NB4 (cell line): ENCODE measurements at regions not wholly inside any gene's neighbourhood (a gene's known extent, or its start where the extent isn't known, plus 50 kb on each side); places are given as distances from the start of the nearest gene placed in this dataset.
"Not testable (repeated sequence)": the region's sequence is repeated elsewhere in the genome, so short reads cannot be mapped to it uniquely, and the experiment has no call there.

Experiments used
- DNase-seq: peaks from one replicate; pipeline ENCODE4 v3.0.0; 2010; ENCODE audit warnings: low read depth
- H3K4me3 ChIP-seq: one replicate; pipeline ENCODE4 v1.5.1; 2011; ENCODE audit warnings: mild to moderate bottlenecking, low read depth, low read length, moderate library complexity
- MYC ChIP-seq: IDR thresholded peaks from 2 replicates; pipeline ENCODE4 v1.6.1; 2011; ENCODE audit warnings: low read depth, low read length
- POLR2A ChIP-seq: IDR thresholded peaks from 2 replicates; pipeline ENCODE4 v1.6.1; 2011; ENCODE audit warnings: mild to moderate bottlenecking; ENCODE audit not compliant: insufficient read length; ENCODE audit errors: extremely low read depth
- TF ChIP-seq, protein P1 (sequence below): IDR thresholded peaks from one replicate; pipeline ENCODE4 v1.5.1; 2012; ENCODE audit warnings: low read depth, low read length
- TF ChIP-seq, protein P2 (sequence below): IDR thresholded peaks from 2 replicates; pipeline ENCODE4 v1.6.1; 2011; ENCODE audit warnings: low read depth, low read length

GRCh38 chr1:78301141-78301540 is 189.6 kb upstream of the PTGFR start:
- no peak overlapping the region for H3K4me3 ChIP-seq
- TF ChIP-seq MYC (no peak), POLR2A (no peak)
- TF ChIP-seq, protein P1, sequence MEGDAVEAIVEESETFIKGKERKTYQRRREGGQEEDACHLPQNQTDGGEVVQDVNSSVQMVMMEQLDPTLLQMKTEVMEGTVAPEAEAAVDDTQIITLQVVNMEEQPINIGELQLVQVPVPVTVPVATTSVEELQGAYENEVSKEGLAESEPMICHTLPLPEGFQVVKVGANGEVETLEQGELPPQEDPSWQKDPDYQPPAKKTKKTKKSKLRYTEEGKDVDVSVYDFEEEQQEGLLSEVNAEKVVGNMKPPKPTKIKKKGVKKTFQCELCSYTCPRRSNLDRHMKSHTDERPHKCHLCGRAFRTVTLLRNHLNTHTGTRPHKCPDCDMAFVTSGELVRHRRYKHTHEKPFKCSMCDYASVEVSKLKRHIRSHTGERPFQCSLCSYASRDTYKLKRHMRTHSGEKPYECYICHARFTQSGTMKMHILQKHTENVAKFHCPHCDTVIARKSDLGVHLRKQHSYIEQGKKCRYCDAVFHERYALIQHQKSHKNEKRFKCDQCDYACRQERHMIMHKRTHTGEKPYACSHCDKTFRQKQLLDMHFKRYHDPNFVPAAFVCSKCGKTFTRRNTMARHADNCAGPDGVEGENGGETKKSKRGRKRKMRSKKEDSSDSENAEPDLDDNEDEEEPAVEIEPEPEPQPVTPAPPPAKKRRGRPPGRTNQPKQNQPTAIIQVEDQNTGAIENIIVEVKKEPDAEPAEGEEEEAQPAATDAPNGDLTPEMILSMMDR: no peak
- TF ChIP-seq, protein P2, sequence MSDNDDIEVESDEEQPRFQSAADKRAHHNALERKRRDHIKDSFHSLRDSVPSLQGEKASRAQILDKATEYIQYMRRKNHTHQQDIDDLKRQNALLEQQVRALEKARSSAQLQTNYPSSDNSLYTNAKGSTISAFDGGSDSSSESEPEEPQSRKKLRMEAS: no peak
- no peak for DNase-seq

DNA sequence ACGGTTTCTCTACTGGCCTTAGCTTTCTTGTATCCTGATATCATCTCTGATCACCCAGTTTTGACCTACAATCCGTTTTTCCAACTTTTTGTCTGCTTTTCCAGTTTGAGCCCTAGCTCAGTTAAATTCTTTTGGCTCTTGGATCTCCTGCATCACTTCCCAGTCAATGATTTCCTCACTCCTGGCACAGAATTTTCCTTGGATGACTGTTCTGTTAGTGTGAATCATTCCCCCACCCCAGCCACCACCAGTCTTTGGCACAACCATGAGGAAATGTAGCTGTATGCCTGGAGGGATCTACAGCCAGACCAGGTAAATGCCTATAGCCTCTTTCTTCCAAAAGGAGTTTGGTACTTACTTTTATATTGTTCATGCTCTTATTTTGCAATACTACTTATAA is 187.2 kb upstream of the PTGFR start:
- no peak for TF ChIP-seq MYC
- TF ChIP-seq, protein P2: no peak
- TF ChIP-seq, protein P1: no peak
- no peak for DNase-seq
- no peak overlapping the region for H3K4me3 ChIP-seq

GRCh38 chr1:78304341-78304740 is 186.4 kb upstream of the PTGFR start:
- no peak overlapping the region for H3K4me3 ChIP-seq
- DNase-seq: no peak
- TF ChIP-seq POLR2A (no peak), MYC (no peak)
- TF ChIP-seq, protein P1: no peak
- TF ChIP-seq, protein P2: no peak

- H3K4me3 ChIP-seq: no peak overlapping the region
- no peak for TF ChIP-seq MYC
- no peak for TF ChIP-seq POLR2A
- TF ChIP-seq, protein P1: no peak
- TF ChIP-seq, protein P2: no peak
- DNase-seq: no peak
Measured at GRCh38 chr1:78304761-78305160, 186.0 kb upstream of the PTGFR start.

GRCh38 chr1:78310261-78310660 is 180.5 kb upstream of the PTGFR start:
- DNase-seq, H3K4me3 ChIP-seq: not testable (repeated sequence)

GRCh38 chr1:78318011-78318410 is 172.8 kb upstream of the PTGFR start:
- no peak for DNase-seq
- TF ChIP-seq, protein P1: no peak
- TF ChIP-seq POLR2A (no peak), MYC (no peak)
- TF ChIP-seq, protein P2: no peak
- H3K4me3 ChIP-seq: no peak overlapping the region
